ENCODE measurements at regions not wholly inside any gene's neighbourhood (a gene's known extent, or its start where the extent isn't known, plus 50 kb on each side); places are given as distances from the start of the nearest gene placed in this dataset.

- TF ChIP-seq CTCF (IDR thresholded peaks at IDR 0.05; ENCODE audit: poor library complexity) (no peak), EZH2 (IDR thresholded peaks at IDR 0.05; ENCODE audit: borderline replicate concordance) (no peak)
Measured at GRCh38 chr10:128759174-128759573, 633.0 kb upstream of the MKI67 start.
